Transverse colon (tissue), 4 donors: ENCODE measurements at regions not wholly inside any gene's neighbourhood (a gene's known extent, or its start where the extent isn't known, plus 50 kb on each side); places are given as distances from the start of the nearest gene placed in this dataset.

Experiments
- CTCF ChIP-seq, 5 experiments: fragments of 200-600 bp in 3 of 5; fragments of 450-650 bp in 2 of 5; sonication (generic) in 3 of 5; IDR thresholded peaks; 1 replicate in 2 of 5; 2 replicates in 3 of 5; pipeline ENCODE4 v1.5.1; 2016 to 2017; ENCODE audit warnings: antibody characterized with exemption in 5 of 5, inconsistent platforms in 3 of 5, mild to moderate bottlenecking in 2 of 5, moderate library complexity in 1 of 5
- EP300 ChIP-seq: sonication (generic); formaldehyde crosslinking; IDR thresholded peaks from one replicate; pipeline ENCODE4 v1.6.1; 2017; ENCODE audit warnings: antibody characterized with exemption, low read depth
- POLR2A ChIP-seq: fragments of 450-650 bp; IDR thresholded peaks from one replicate; pipeline ENCODE4 v1.6.1; 2016; ENCODE audit warnings: antibody characterized with exemption, mild to moderate bottlenecking, moderate library complexity
- POLR2AphosphoS5 ChIP-seq, 3 donors: sonication (generic); formaldehyde crosslinking; IDR thresholded peaks; one replicate each; pipeline ENCODE4 v1.6.1; 2016; ENCODE audit warnings: antibody characterized with exemption in 3 of 3

- TF ChIP-seq POLR2AphosphoS5 (IDR thresholded peaks at IDR 0.05) (no peak), POLR2A (no peak), CTCF (IDR thresholded peaks at IDR 0.05) (no peak), EP300 (no peak)
Observed at GRCh38 chr12:124380796-124381455, 86.0 kb downstream of the RFLNA start.
